ENCODE measurements at regions not wholly inside any gene's neighbourhood (a gene's known extent, or its start where the extent isn't known, plus 50 kb on each side); places are given as distances from the start of the nearest gene placed in this dataset.

DNA sequence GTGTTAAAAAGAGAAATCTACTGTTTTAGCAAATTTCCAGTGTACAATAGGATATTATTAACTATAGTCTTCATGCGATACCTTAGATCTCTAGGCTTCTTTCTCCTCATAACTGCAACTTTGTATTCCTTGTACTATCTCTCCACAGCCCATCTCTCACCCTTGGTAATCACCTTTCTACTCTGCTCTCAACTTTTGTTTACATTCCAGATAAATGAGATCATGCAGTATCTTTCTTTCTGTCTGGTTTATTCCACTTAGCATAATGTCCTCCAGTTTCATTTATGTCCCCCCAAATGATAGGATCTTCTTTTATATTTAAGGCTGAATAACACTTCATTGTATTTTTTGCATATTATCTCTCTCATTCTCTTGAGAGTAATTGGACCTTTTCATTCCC is 165.5 kb downstream of the HS3ST1 start:
- TF ChIP-seq POLR2AphosphoS5 (IDR thresholded peaks at IDR 0.05) (no peak), POLR2A (IDR thresholded peaks at IDR 0.05) (no peak)
- TF ChIP-seq, protein P1, sequence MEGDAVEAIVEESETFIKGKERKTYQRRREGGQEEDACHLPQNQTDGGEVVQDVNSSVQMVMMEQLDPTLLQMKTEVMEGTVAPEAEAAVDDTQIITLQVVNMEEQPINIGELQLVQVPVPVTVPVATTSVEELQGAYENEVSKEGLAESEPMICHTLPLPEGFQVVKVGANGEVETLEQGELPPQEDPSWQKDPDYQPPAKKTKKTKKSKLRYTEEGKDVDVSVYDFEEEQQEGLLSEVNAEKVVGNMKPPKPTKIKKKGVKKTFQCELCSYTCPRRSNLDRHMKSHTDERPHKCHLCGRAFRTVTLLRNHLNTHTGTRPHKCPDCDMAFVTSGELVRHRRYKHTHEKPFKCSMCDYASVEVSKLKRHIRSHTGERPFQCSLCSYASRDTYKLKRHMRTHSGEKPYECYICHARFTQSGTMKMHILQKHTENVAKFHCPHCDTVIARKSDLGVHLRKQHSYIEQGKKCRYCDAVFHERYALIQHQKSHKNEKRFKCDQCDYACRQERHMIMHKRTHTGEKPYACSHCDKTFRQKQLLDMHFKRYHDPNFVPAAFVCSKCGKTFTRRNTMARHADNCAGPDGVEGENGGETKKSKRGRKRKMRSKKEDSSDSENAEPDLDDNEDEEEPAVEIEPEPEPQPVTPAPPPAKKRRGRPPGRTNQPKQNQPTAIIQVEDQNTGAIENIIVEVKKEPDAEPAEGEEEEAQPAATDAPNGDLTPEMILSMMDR (IDR thresholded peaks at IDR 0.05 in 8 of 11, conservative IDR thresholded peaks at IDR 0.05 in 3 of 11): no peak
